Trophoblast cell (in vitro differentiated cells and primary cell): ENCODE measurements at regions not wholly inside any gene's neighbourhood (a gene's known extent, or its start where the extent isn't known, plus 50 kb on each side); places are given as distances from the start of the nearest gene placed in this dataset.
"Not testable (repeated sequence)": the region's sequence is repeated elsewhere in the genome, so short reads cannot be mapped to it uniquely, and the experiment has no call there.

ENCODE experiments used
- DNase-seq, 2 donors: peaks; one replicate each; pipeline ENCODE4 v3.0.0-alpha.2; 2016
- H2AFZ ChIP-seq: 2 replicates; pipeline ENCODE4 v1.6.1; 2013; ENCODE audit warnings: low read length, moderate library complexity, mild to moderate bottlenecking; ENCODE audit not compliant: insufficient read depth, poor library complexity
- H2AK5ac ChIP-seq: 2 replicates; pipeline ENCODE4 v1.6.1; 2013; ENCODE audit warnings: mild to moderate bottlenecking, low read length
- H2BK120ac ChIP-seq: 2 replicates; pipeline ENCODE4 v1.6.1; 2013; ENCODE audit warnings: low read length, mild to moderate bottlenecking, moderate library complexity; ENCODE audit not compliant: insufficient read depth, poor library complexity
- H2BK12ac ChIP-seq: 2 replicates; pipeline ENCODE4 v1.6.1; 2013; ENCODE audit warnings: mild to moderate bottlenecking, low read length, moderate library complexity
- H2BK5ac ChIP-seq: 2 replicates; pipeline ENCODE4 v1.6.1; 2013; ENCODE audit warnings: low read length, low read depth, moderate library complexity, mild to moderate bottlenecking; ENCODE audit not compliant: poor library complexity
- H3K14ac ChIP-seq: 2 replicates; pipeline ENCODE4 v1.6.1; 2013; ENCODE audit warnings: mild to moderate bottlenecking, low read length
- H3K18ac ChIP-seq: 2 replicates; pipeline ENCODE4 v1.6.1; 2013; ENCODE audit warnings: mild to moderate bottlenecking, low read length
- H3K23ac ChIP-seq: 2 replicates; pipeline ENCODE4 v1.6.1; 2013; ENCODE audit warnings: low read length
- H3K27ac ChIP-seq: 2 replicates; pipeline ENCODE4 v1.5.1; 2013; ENCODE audit warnings: low read depth, mild to moderate bottlenecking, inconsistent platforms, low read length, moderate library complexity
- H3K27me3 ChIP-seq: 2 replicates; pipeline ENCODE4 v1.6.1; 2013; ENCODE audit warnings: inconsistent platforms, mild to moderate bottlenecking, low read length, moderate library complexity; ENCODE audit not compliant: insufficient read depth
- H3K36me3 ChIP-seq, 2 experiments: 1 replicate in 1 of 2; 2 replicates in 1 of 2; pipeline ENCODE4 v1.6.1; 2013; ENCODE audit warnings: low read length in 2 of 2, mild to moderate bottlenecking in 2 of 2, moderate library complexity in 1 of 2; ENCODE audit not compliant: insufficient read depth in 2 of 2, control insufficient read depth in 1 of 2
- H3K4ac ChIP-seq: 2 replicates; pipeline ENCODE4 v1.6.1; 2013; ENCODE audit warnings: low read depth, mild to moderate bottlenecking, low read length, moderate library complexity
- H3K4me1 ChIP-seq, 2 experiments: 1 replicate in 1 of 2; 2 replicates in 1 of 2; pipeline ENCODE4 v1.6.1; 2013; ENCODE audit warnings: low read length in 2 of 2, mild to moderate bottlenecking in 2 of 2, moderate library complexity in 1 of 2; ENCODE audit not compliant: insufficient read depth in 2 of 2, control insufficient read depth in 1 of 2
- H3K4me2 ChIP-seq: 2 replicates; pipeline ENCODE4 v1.6.1; 2013; ENCODE audit warnings: inconsistent platforms, mild to moderate bottlenecking, low read length, moderate library complexity
- H3K4me3 ChIP-seq: 2 replicates; pipeline ENCODE4 v1.5.1; 2013; ENCODE audit warnings: mild to moderate bottlenecking, low read depth, low read length, inconsistent platforms
- H3K79me1 ChIP-seq: one replicate; pipeline ENCODE4 v1.6.1; 2013; ENCODE audit warnings: low read length
- H3K79me2 ChIP-seq: 2 replicates; pipeline ENCODE4 v1.6.1; 2013; ENCODE audit warnings: low read length, mild to moderate bottlenecking; ENCODE audit not compliant: control insufficient read depth, insufficient read depth, poor library complexity
- H3K9ac ChIP-seq: 2 replicates; pipeline ENCODE4 v1.6.1; 2013; ENCODE audit warnings: mild to moderate bottlenecking, low read length
- H3K9me3 ChIP-seq: 2 replicates; pipeline ENCODE4 v1.6.1; 2013; ENCODE audit warnings: low read depth, mild to moderate bottlenecking, control low read depth, inconsistent platforms, low read length; ENCODE audit not compliant: insufficient read depth
- H4K12ac ChIP-seq: 2 replicates; pipeline ENCODE4 v1.6.1; 2013; ENCODE audit warnings: low read depth, mild to moderate bottlenecking, low read length, moderate library complexity
- H4K8ac ChIP-seq: 2 replicates; pipeline ENCODE4 v1.6.1; 2013; ENCODE audit warnings: low read depth, mild to moderate bottlenecking, low read length, moderate library complexity
- H4K91ac ChIP-seq: one replicate; pipeline ENCODE4 v1.6.1; 2013; ENCODE audit warnings: low read depth, mild to moderate bottlenecking, low read length, moderate library complexity
- WGBS: extraction: QIAGEN DNeasy Blood & Tissue Kit; methylation state at CpG from one replicate; pipeline ENCODE4 v1.1.7; 2013; ENCODE audit warnings: missing lambda C conversion rate; ENCODE audit not compliant: insufficient read length, insufficient coverage; ENCODE audit errors: extremely low coverage; 5-methylcytosine and 5-hydroxymethylcytosine counted together

DNA sequence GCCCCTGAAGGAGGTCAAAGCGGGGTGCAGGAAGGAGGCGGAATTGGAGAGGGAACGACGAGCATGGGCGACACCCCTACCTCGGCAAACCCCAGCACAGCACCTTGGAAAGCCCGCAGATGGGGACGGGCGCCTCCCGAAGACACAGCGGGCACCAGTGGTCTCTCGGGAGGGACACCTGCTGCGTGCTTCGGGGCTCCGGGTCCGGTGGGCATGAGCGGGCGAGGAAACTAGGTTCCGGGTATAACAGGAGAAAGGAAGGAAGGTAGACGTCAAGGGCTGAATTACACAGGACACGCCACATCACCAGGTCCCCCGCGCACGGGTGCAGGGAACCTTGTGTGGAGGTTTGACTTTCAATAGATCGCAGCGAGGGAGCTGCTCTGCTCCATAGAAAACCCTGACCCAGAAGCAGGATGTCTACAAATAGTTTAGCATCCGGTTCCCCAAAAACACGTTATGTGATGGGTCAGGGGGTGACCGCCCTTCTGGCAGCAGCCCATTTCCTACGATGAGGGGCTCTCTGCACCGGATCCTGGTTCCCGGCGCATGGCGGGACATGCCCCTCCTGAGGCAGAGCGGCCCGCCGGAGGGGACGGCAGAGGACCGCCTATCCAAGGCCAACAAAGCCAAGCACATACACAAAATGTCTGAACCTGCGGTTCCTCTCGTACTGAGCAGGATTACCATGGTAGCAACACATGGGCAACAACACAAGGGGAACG lies 196.9 kb downstream of the ALG10 start:
- Histone ChIP-seq H2BK12ac (no peak overlapping the region), H2BK120ac (no peak overlapping the region), H3K4me2 (no peak overlapping the region), H4K12ac (no peak overlapping the region), H3K9me3 (peaks cover 49% of the 10 kb centered on the region), H3K4me1 (no peaks in the 10 kb centered on the region), H3K9ac (no peak overlapping the region), H3K27me3 (no peaks in the 10 kb centered on the region), H4K8ac (no peak overlapping the region), H3K18ac (no peak overlapping the region), H2AK5ac (no peak overlapping the region), H4K91ac (no peak overlapping the region), H3K27ac (no peak overlapping the region), H3K36me3 (no peaks in the 10 kb centered on the region), H3K79me1 (no peaks in the 10 kb centered on the region), H3K14ac (no peak overlapping the region), H3K4ac (no peak overlapping the region), H2AFZ (no peak overlapping the region), H3K4me3 (peak overlapping the region; percentile 2), H3K79me2 (no peaks in the 10 kb centered on the region), H2BK5ac (no peak overlapping the region), H3K23ac (no peak overlapping the region)
- DNase-seq = no peak
- WGBS = no CpG with 5 or more reads among the region's 42 CpGs

DNA sequence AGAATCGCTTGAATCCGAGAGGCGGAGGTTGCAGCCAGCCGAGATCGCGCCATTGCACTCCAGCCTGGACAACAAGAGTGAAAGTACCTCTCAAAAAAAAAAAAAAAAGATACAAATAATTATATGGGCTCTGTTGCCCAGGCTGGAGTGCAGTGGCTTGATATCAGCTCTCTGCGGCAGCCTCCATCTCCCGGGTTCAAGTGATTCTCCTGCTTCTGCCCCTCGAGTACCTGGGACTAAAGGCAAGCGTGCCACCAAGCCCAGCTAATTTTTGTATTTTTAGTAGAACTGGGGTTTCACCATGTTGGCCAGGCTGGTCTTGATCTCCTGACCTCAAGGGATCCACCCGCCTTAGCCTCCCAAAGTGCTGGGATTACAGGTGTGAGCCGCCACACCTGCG lies 197.8 kb downstream of the ALG10 start:
- H4K8ac ChIP-seq, H4K12ac ChIP-seq, H2AK5ac ChIP-seq, H3K4me1 ChIP-seq, H3K14ac ChIP-seq, H3K36me3 ChIP-seq, H3K4me2 ChIP-seq, H3K4me3 ChIP-seq, H3K9ac ChIP-seq, H2BK5ac ChIP-seq, H3K79me2 ChIP-seq, H2BK120ac ChIP-seq, DNase-seq, H3K79me1 ChIP-seq, H2BK12ac ChIP-seq, H4K91ac ChIP-seq, H3K4ac ChIP-seq, H3K23ac ChIP-seq, H3K27me3 ChIP-seq, H2AFZ ChIP-seq, H3K18ac ChIP-seq, H3K27ac ChIP-seq: not testable (repeated sequence)
- peaks cover 45% of the 10 kb centered on the region for H3K9me3 ChIP-seq
- WGBS = no CpG with 5 or more reads among the region's 13 CpGs

DNA sequence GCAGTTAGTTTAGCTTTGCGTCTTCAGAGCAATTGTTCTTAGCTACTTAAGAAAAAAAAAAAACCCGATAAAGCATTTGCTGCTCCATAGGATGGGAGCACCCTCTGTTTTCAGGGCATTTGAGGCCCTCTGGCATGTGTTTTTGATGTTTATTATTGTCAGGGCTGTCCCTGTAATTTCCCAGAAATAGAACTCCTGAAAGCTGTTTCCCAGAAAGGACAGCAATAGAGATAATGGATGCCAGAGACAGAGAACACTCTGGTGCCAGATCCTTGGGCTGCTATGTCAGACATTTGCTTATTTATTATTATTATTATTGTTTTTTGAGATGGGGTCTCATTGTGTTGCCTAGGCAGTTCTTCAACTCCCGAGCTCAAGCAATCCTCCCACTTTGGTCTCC lies 201.3 kb downstream of the ALG10 start:
- no peaks in the 10 kb centered on the region for H3K4me1 ChIP-seq
- H4K12ac ChIP-seq = no peak overlapping the region
- no peak overlapping the region for H3K4me3 ChIP-seq
- H2BK12ac ChIP-seq = no peak overlapping the region
- no peak overlapping the region for H4K91ac ChIP-seq
- no peak for DNase-seq
- H3K18ac ChIP-seq = no peak overlapping the region
- no peaks in the 10 kb centered on the region for H3K27me3 ChIP-seq
- no CpG with 5 or more reads among the region's 3 CpGs for WGBS
- H3K79me1 ChIP-seq = no peaks in the 10 kb centered on the region
- H2BK5ac ChIP-seq = no peak overlapping the region
- peaks cover 30% of the 10 kb centered on the region for H3K9me3 ChIP-seq
- no peaks in the 10 kb centered on the region for H3K36me3 ChIP-seq
- no peak overlapping the region for H3K9ac ChIP-seq
- H2AFZ ChIP-seq = no peak overlapping the region
- no peak overlapping the region for H4K8ac ChIP-seq
- no peak overlapping the region for H2BK120ac ChIP-seq
- no peak overlapping the region for H2AK5ac ChIP-seq
- H3K79me2 ChIP-seq = no peaks in the 10 kb centered on the region
- H3K4ac ChIP-seq = no peak overlapping the region
- H3K27ac ChIP-seq = no peak overlapping the region
- no peak overlapping the region for H3K4me2 ChIP-seq
- no peak overlapping the region for H3K14ac ChIP-seq
- no peak overlapping the region for H3K23ac ChIP-seq

DNA sequence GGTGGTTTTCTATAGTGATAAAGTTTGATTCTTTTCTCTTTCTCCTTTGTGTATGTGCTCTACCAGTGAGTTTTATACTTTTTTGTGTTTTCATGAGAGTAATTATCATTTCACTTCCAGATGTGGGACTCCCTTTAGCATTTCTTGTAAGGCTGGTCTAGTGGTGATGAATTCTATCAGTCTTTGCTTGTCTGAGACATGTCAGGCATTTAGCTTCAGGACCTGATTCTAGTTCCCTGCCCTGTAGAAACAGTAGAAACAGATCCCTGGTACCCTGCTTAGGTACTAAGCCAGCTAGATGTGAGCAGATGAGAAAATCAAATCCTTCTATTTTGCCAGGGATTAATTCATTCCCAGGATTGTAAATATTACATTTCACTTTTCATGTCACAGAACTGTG lies 203.7 kb downstream of the ALG10 start:
- H2BK5ac ChIP-seq, H3K79me1 ChIP-seq, H3K27ac ChIP-seq, H3K4ac ChIP-seq, H2AFZ ChIP-seq, H4K8ac ChIP-seq, H3K14ac ChIP-seq, DNase-seq, H3K36me3 ChIP-seq, H4K12ac ChIP-seq, H3K9ac ChIP-seq, H2AK5ac ChIP-seq, H3K79me2 ChIP-seq, H3K23ac ChIP-seq, H2BK120ac ChIP-seq, H4K91ac ChIP-seq, H3K27me3 ChIP-seq, H3K4me1 ChIP-seq, H3K4me2 ChIP-seq, H3K4me3 ChIP-seq, H2BK12ac ChIP-seq, H3K18ac ChIP-seq: not testable (repeated sequence)
- H3K9me3 ChIP-seq = peaks cover 27% of the 10 kb centered on the region
